ENCODE measurements at regions not wholly inside any gene's neighbourhood (a gene's known extent, or its start where the extent isn't known, plus 50 kb on each side); places are given as distances from the start of the nearest gene placed in this dataset.

DNA sequence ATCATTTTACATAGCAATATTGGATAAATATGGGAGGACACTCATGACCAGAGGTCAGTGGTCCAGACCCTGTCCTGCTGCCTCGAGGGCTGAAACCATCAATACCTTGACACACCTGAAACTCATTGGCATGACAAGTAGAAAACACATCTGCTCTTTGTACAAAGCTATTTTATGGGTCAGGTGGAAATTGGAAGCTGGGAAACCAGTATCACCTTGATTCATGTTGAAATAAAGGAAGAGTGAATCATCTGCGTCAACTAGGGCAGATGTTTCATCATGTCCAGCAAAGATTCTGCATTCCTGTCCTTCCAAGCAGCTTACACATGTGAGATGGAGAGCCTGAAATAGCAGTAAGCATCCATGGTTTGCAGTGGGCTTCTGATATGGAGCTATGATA lies 80.0 kb upstream of the ERBB4 start:
- TF ChIP-seq CTCF (IDR thresholded peaks at IDR 0.05) (no peak), EZH2 (IDR thresholded peaks at IDR 0.05) (no peak), EZH2phosphoT487 (IDR thresholded peaks at IDR 0.05) (no peak)
